ENCODE measurements at regions not wholly inside any gene's neighbourhood (a gene's known extent, or its start where the extent isn't known, plus 50 kb on each side); places are given as distances from the start of the nearest gene placed in this dataset.

DNA sequence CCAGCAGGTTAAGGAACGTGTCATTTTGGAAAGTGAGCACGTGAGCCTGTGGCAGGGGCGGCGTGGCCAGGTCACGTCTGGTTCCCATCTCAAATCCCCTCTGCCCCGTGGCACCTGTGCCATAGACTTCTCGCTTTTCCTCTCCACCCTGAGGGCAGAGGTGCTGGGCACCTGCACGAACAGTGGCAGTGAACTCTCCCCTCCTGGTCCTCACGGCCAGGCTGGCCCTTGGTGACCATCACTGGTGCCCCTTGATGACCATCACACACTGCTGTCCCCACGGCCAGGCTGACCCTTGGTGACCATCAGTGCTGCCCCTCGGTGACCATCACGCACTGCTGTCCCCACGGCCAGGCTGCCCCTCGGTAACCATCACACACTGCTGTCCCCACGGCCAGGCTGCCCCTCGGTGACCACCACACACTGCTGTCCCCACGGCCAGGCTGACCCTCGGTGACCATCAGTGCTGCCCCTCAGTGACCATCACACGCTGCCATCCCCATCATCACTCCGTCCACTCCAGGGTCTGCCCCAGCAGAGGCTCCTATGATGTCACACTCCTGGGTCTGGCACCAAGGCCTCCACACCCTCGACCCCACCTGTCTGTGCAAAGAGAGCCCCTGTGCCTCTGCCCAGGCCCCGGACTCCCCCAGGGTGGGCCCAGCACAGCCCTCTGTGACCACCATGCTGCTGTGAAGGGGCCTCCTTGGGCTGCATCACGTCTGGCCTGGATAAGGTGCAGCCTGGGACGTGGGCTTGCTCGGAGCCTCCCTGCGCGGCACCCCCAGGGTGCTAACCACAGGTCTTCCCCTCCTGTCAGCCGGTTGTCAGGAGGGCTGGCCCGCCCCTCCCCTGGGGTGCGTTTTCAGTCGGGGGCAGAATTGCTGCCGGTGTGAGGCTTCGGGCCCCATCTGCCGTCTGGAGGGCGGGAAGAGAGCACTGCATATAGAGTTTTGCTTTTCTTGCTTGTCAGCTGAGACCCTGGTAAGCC lies 738.6 kb downstream of the BRD1 start:
- Histone ChIP-seq H3K36me3 (no peaks in the 10 kb centered on the region), H3K9me3 (ENCODE audit: low read depth) (no peaks in the 10 kb centered on the region), H3K27ac (no peak overlapping the region), H3K27me3 (no peaks in the 10 kb centered on the region), H3K4me1 (ENCODE audit: low read depth) (no peaks in the 10 kb centered on the region), H3K4me3 (no peak overlapping the region)
- DNase-seq (ENCODE audit: low read depth in 1 of 2, low spot score in 1 of 2) = no peak
- TF ChIP-seq, protein P1, sequence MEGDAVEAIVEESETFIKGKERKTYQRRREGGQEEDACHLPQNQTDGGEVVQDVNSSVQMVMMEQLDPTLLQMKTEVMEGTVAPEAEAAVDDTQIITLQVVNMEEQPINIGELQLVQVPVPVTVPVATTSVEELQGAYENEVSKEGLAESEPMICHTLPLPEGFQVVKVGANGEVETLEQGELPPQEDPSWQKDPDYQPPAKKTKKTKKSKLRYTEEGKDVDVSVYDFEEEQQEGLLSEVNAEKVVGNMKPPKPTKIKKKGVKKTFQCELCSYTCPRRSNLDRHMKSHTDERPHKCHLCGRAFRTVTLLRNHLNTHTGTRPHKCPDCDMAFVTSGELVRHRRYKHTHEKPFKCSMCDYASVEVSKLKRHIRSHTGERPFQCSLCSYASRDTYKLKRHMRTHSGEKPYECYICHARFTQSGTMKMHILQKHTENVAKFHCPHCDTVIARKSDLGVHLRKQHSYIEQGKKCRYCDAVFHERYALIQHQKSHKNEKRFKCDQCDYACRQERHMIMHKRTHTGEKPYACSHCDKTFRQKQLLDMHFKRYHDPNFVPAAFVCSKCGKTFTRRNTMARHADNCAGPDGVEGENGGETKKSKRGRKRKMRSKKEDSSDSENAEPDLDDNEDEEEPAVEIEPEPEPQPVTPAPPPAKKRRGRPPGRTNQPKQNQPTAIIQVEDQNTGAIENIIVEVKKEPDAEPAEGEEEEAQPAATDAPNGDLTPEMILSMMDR (IDR thresholded peaks at IDR 0.05; ENCODE audit: low read depth, low read length) = no peak

DNA sequence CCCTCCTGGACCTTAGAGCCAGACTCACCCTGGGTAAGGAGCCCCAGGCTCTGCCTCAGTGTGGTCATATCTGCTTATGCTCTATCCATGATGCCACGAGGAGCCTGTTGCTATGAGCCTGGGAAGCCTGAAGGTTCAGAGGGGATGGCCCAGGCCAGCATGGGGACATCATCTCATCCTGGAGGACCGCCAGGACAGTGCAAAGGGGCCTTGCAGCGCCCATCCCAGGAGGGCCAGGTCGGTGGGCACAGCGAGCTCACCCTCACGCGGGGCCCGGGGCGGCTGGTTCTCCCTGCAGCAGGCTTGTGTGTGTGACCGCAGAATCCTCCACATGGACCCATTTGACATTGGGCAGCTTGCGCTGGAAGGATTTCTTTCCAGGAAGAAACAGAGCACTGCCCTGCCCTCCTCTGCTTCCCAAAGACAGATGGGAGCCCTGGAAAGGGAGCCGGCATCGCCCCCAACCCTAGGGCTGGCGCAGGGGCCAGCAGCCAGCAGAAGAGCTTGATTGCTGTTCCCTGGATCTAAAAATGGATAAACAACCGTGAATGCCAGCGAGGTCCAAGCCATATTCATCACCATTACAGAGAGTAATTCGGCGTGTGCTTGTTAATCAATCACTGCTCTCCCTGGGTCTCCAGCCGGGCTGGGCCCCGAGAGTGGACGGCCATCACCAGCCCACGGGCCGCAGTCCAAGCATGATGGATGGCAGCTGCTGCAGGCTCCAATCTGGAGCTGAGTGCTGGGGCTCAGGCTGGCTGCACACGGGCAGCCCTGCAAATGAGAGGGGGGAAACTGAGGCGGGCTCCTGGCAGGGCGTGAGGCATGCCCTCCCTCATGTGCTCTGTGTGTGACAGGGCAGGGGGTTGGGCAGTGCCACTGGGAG lies 739.7 kb downstream of the BRD1 start:
- no peaks in the 10 kb centered on the region for H3K4me1 ChIP-seq (ENCODE audit: low read depth)
- no peaks in the 10 kb centered on the region for H3K9me3 ChIP-seq (ENCODE audit: low read depth)
- TF ChIP-seq, protein P1 (IDR thresholded peaks at IDR 0.05; ENCODE audit: low read depth, low read length) = no peak
- DNase-seq (ENCODE audit: low read depth in 1 of 2, low spot score in 1 of 2) = no peak
- no peak overlapping the region for H3K4me3 ChIP-seq
- H3K27me3 ChIP-seq = no peaks in the 10 kb centered on the region
- no peaks in the 10 kb centered on the region for H3K36me3 ChIP-seq
- no peak overlapping the region for H3K27ac ChIP-seq

DNA sequence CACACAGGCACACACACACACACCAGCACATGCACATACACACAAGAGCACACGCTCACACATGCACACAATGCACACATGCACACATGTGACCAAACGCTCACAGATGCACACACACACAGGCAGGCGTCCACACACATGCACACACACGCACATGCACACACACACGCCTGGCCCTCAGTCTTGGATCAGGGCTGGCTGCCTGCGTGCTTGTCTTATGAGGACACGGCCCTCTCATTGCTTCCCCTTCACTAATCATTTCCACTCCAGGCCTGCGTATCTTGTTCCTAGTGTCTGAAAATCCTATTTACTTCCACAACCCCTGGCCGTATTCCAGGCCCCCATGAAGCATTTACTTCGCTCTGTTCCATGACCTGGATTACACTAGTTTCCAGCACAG lies 740.5 kb downstream of the BRD1 start:
- no peaks in the 10 kb centered on the region for H3K27me3 ChIP-seq
- no peaks in the 10 kb centered on the region for H3K36me3 ChIP-seq
- no peaks in the 10 kb centered on the region for H3K4me1 ChIP-seq (ENCODE audit: low read depth)
- TF ChIP-seq, protein P1 (IDR thresholded peaks at IDR 0.05; ENCODE audit: low read depth, low read length) = no peak
- no peak overlapping the region for H3K27ac ChIP-seq
- no peak overlapping the region for H3K4me3 ChIP-seq
- DNase-seq (ENCODE audit: low read depth in 1 of 2, low spot score in 1 of 2) = no peak
- no peaks in the 10 kb centered on the region for H3K9me3 ChIP-seq (ENCODE audit: low read depth)

DNA sequence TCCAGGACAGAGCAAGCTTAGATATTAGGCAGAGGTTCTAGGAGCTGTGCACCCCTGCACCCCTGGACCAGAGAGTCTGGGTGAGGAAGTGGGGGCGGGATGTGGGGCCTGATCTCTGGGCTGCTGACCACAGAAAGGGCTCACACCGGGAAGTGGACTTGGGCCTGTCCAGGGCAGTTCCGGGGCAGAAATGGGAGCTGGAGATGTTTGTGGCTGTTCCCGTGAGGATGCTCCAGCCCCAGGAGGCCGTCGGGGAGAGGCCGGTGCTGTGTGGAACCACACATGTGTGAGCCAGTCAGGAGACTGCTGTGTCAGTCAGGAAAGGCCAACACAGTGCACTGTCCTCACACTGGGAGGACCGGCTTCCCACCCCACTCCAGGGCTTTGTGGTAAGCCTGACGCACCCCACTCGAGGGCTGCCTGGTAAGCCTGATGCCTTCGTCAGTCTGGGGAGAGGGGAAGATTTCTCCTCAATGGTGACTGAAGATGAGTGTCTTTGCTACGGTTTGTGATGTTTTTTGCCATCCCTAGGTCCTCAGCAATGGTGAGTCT lies 741.0 kb downstream of the BRD1 start:
- TF ChIP-seq, protein P1 (IDR thresholded peaks at IDR 0.05; ENCODE audit: low read depth, low read length) = no peak
- Histone ChIP-seq H3K36me3 (no peaks in the 10 kb centered on the region), H3K4me3 (no peak overlapping the region), H3K27me3 (no peaks in the 10 kb centered on the region), H3K27ac (no peak overlapping the region), H3K9me3 (ENCODE audit: low read depth) (no peaks in the 10 kb centered on the region), H3K4me1 (ENCODE audit: low read depth) (no peaks in the 10 kb centered on the region)
- DNase-seq (ENCODE audit: low read depth in 1 of 2, low spot score in 1 of 2) = no peak

DNA sequence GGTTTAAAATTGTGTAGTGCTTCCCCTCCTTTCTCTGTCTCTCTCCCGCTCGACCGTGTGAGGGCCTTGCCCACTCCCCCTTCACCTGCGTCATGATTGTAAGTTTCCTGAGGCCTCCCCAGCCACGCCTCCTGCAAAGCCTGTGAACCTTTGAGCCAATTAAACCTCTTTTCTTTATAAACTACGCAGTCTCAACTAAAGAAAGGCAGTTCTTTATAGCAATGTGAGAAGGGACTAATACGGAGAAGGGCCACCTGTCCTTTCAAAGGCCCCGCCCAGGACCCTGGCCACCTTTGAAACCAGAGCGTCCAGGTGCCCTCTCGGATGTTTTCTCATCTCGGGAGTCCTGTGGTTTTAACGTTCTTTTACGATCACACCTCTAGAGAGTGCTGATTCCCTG lies 741.5 kb downstream of the BRD1 start:
- Histone ChIP-seq H3K27me3 (no peaks in the 10 kb centered on the region), H3K36me3 (no peaks in the 10 kb centered on the region), H3K9me3 (ENCODE audit: low read depth) (no peaks in the 10 kb centered on the region), H3K4me1 (ENCODE audit: low read depth) (no peaks in the 10 kb centered on the region), H3K27ac (no peak overlapping the region), H3K4me3 (no peak overlapping the region)
- no peak for DNase-seq (ENCODE audit: low read depth in 1 of 2, low spot score in 1 of 2)
- TF ChIP-seq, protein P1 (IDR thresholded peaks at IDR 0.05; ENCODE audit: low read depth, low read length) = no peak
